ENCODE measurements at regions not wholly inside any gene's neighbourhood (a gene's known extent, or its start where the extent isn't known, plus 50 kb on each side); places are given as distances from the start of the nearest gene placed in this dataset.

GRCh38 chrX:69362856-69363255 is 141.3 kb upstream of the NALF2 start:
- Histone ChIP-seq H3K4me1 (ENCODE audit: control insufficient read depth in 1 of 2, insufficient read depth in 2 of 2, low read length in 2 of 2) (peaks cover 0 to 6% of the 10 kb centered on the region in 2 donors), H3K9me3 (ENCODE audit: control insufficient read depth in 1 of 2, low read length in 2 of 2) (no peaks in the 10 kb centered on the region), H3K27ac (ENCODE audit: low read length) (no peak overlapping the region), H3K36me3 (ENCODE audit: control insufficient read depth in 1 of 2, insufficient read depth in 2 of 2, low read length in 2 of 2) (no peaks in the 10 kb centered on the region), H3K4me3 (ENCODE audit: low read depth in 1 of 2, low read length in 2 of 2) (no peak overlapping the region), H3K27me3 (ENCODE audit: low read depth, low read length) (no peaks in the 10 kb centered on the region)

GRCh38 chrX:69362354-69362753 is 141.8 kb upstream of the NALF2 start:
- H3K27ac ChIP-seq (ENCODE audit: low read length): no peak overlapping the region
- peaks cover 0 to 6% of the 10 kb centered on the region in 2 donors for H3K4me1 ChIP-seq (ENCODE audit: control insufficient read depth in 1 of 2, insufficient read depth in 2 of 2, low read length in 2 of 2)
- no peak overlapping the region for H3K4me3 ChIP-seq (ENCODE audit: low read depth in 1 of 2, low read length in 2 of 2)
- H3K9me3 ChIP-seq (ENCODE audit: control insufficient read depth in 1 of 2, low read length in 2 of 2): no peaks in the 10 kb centered on the region
- H3K36me3 ChIP-seq (ENCODE audit: control insufficient read depth in 1 of 2, insufficient read depth in 2 of 2, low read length in 2 of 2): no peaks in the 10 kb centered on the region
- H3K27me3 ChIP-seq (ENCODE audit: low read depth, low read length): no peaks in the 10 kb centered on the region

GRCh38 chrX:69361311-69361845 is 142.7 kb upstream of the NALF2 start:
- Histone ChIP-seq H3K27ac (ENCODE audit: low read length) (no peak overlapping the region), H3K4me1 (ENCODE audit: control insufficient read depth in 1 of 2, insufficient read depth in 2 of 2, low read length in 2 of 2) (peaks cover 0 to 6% of the 10 kb centered on the region in 2 donors), H3K9me3 (ENCODE audit: control insufficient read depth in 1 of 2, low read length in 2 of 2) (no peaks in the 10 kb centered on the region), H3K4me3 (ENCODE audit: low read depth in 1 of 2, low read length in 2 of 2) (no peak overlapping the region), H3K27me3 (ENCODE audit: low read depth, low read length) (no peaks in the 10 kb centered on the region), H3K36me3 (ENCODE audit: control insufficient read depth in 1 of 2, insufficient read depth in 2 of 2, low read length in 2 of 2) (no peaks in the 10 kb centered on the region)

- H3K9me3 ChIP-seq (ENCODE audit: control insufficient read depth in 1 of 2, low read length in 2 of 2): no peaks in the 10 kb centered on the region
- no peak overlapping the region for H3K4me3 ChIP-seq (ENCODE audit: low read depth in 1 of 2, low read length in 2 of 2)
- H3K27me3 ChIP-seq (ENCODE audit: low read depth, low read length): no peaks in the 10 kb centered on the region
- H3K27ac ChIP-seq (ENCODE audit: low read length): no peak overlapping the region
- no peaks in the 10 kb centered on the region for H3K36me3 ChIP-seq (ENCODE audit: control insufficient read depth in 1 of 2, insufficient read depth in 2 of 2, low read length in 2 of 2)
- peaks cover 0 to 4% of the 10 kb centered on the region in 2 donors for H3K4me1 ChIP-seq (ENCODE audit: control insufficient read depth in 1 of 2, insufficient read depth in 2 of 2, low read length in 2 of 2)
Measured at GRCh38 chrX:69357317-69357716, 146.8 kb upstream of the NALF2 start.

GRCh38 chrX:69324851-69325250 is 159.6 kb upstream of the PJA1 start:
- H3K36me3 ChIP-seq (ENCODE audit: control insufficient read depth in 1 of 2, insufficient read depth in 2 of 2, low read length in 2 of 2): no peaks in the 10 kb centered on the region
- no peak overlapping the region for H3K27ac ChIP-seq (ENCODE audit: low read length)
- no peaks in the 10 kb centered on the region for H3K4me1 ChIP-seq (ENCODE audit: control insufficient read depth in 1 of 2, insufficient read depth in 2 of 2, low read length in 2 of 2)
- H3K4me3 ChIP-seq (ENCODE audit: low read depth in 1 of 2, low read length in 2 of 2): no peak overlapping the region
- H3K9me3 ChIP-seq (ENCODE audit: control insufficient read depth in 1 of 2, low read length in 2 of 2): no peaks in the 10 kb centered on the region
- no peaks in the 10 kb centered on the region for H3K27me3 ChIP-seq (ENCODE audit: low read depth, low read length)

GRCh38 chrX:69323786-69324720 is 158.8 kb upstream of the PJA1 start:
- no peak overlapping the region for H3K4me3 ChIP-seq (ENCODE audit: low read depth in 1 of 2, low read length in 2 of 2)
- no peaks in the 10 kb centered on the region for H3K4me1 ChIP-seq (ENCODE audit: control insufficient read depth in 1 of 2, insufficient read depth in 2 of 2, low read length in 2 of 2)
- H3K27ac ChIP-seq (ENCODE audit: low read length): no peak overlapping the region
- no peaks in the 10 kb centered on the region for H3K9me3 ChIP-seq (ENCODE audit: control insufficient read depth in 1 of 2, low read length in 2 of 2)
- no peaks in the 10 kb centered on the region for H3K27me3 ChIP-seq (ENCODE audit: low read depth, low read length)
- no peaks in the 10 kb centered on the region for H3K36me3 ChIP-seq (ENCODE audit: control insufficient read depth in 1 of 2, insufficient read depth in 2 of 2, low read length in 2 of 2)

- no peaks in the 10 kb centered on the region for H3K27me3 ChIP-seq (ENCODE audit: low read depth, low read length)
- H3K27ac ChIP-seq (ENCODE audit: low read length): no peak overlapping the region
- H3K36me3 ChIP-seq (ENCODE audit: control insufficient read depth in 1 of 2, insufficient read depth in 2 of 2, low read length in 2 of 2): no peaks in the 10 kb centered on the region
- H3K9me3 ChIP-seq (ENCODE audit: control insufficient read depth in 1 of 2, low read length in 2 of 2): no peaks in the 10 kb centered on the region
- H3K4me3 ChIP-seq (ENCODE audit: low read depth in 1 of 2, low read length in 2 of 2): no peak overlapping the region
- no peaks in the 10 kb centered on the region for H3K4me1 ChIP-seq (ENCODE audit: control insufficient read depth in 1 of 2, insufficient read depth in 2 of 2, low read length in 2 of 2)
Measured at GRCh38 chrX:69321789-69322188, 156.5 kb upstream of the PJA1 start.

GRCh38 chrX:69321006-69321655 is 155.9 kb upstream of the PJA1 start:
- Histone ChIP-seq H3K4me1 (ENCODE audit: control insufficient read depth in 1 of 2, insufficient read depth in 2 of 2, low read length in 2 of 2) (no peaks in the 10 kb centered on the region), H3K36me3 (ENCODE audit: control insufficient read depth in 1 of 2, insufficient read depth in 2 of 2, low read length in 2 of 2) (no peaks in the 10 kb centered on the region), H3K27ac (ENCODE audit: low read length) (no peak overlapping the region), H3K9me3 (ENCODE audit: control insufficient read depth in 1 of 2, low read length in 2 of 2) (no peaks in the 10 kb centered on the region), H3K4me3 (ENCODE audit: low read depth in 1 of 2, low read length in 2 of 2) (no peak overlapping the region), H3K27me3 (ENCODE audit: low read depth, low read length) (no peaks in the 10 kb centered on the region)

- Histone ChIP-seq H3K4me3 (ENCODE audit: low read depth in 1 of 2, low read length in 2 of 2) (no peak overlapping the region), H3K36me3 (ENCODE audit: control insufficient read depth in 1 of 2, insufficient read depth in 2 of 2, low read length in 2 of 2) (no peaks in the 10 kb centered on the region), H3K27me3 (ENCODE audit: low read depth, low read length) (no peaks in the 10 kb centered on the region), H3K9me3 (ENCODE audit: control insufficient read depth in 1 of 2, low read length in 2 of 2) (no peaks in the 10 kb centered on the region), H3K4me1 (ENCODE audit: control insufficient read depth in 1 of 2, insufficient read depth in 2 of 2, low read length in 2 of 2) (no peaks in the 10 kb centered on the region), H3K27ac (ENCODE audit: low read length) (no peak overlapping the region)
Measured at GRCh38 chrX:69320116-69320515, 154.9 kb upstream of the PJA1 start.

- Histone ChIP-seq H3K27me3 (ENCODE audit: low read depth, low read length) (no peaks in the 10 kb centered on the region), H3K27ac (ENCODE audit: low read length) (no peak overlapping the region), H3K4me3 (ENCODE audit: low read depth in 1 of 2, low read length in 2 of 2) (no peak overlapping the region), H3K9me3 (ENCODE audit: control insufficient read depth in 1 of 2, low read length in 2 of 2) (no peaks in the 10 kb centered on the region), H3K36me3 (ENCODE audit: control insufficient read depth in 1 of 2, insufficient read depth in 2 of 2, low read length in 2 of 2) (no peaks in the 10 kb centered on the region), H3K4me1 (ENCODE audit: control insufficient read depth in 1 of 2, insufficient read depth in 2 of 2, low read length in 2 of 2) (no peaks in the 10 kb centered on the region)
Measured at GRCh38 chrX:69319376-69319775, 154.1 kb upstream of the PJA1 start.

GRCh38 chrX:69318651-69319340 is 153.5 kb upstream of the PJA1 start:
- H3K4me3 ChIP-seq (ENCODE audit: low read depth in 1 of 2, low read length in 2 of 2): no peak overlapping the region
- no peaks in the 10 kb centered on the region for H3K27me3 ChIP-seq (ENCODE audit: low read depth, low read length)
- no peaks in the 10 kb centered on the region for H3K36me3 ChIP-seq (ENCODE audit: control insufficient read depth in 1 of 2, insufficient read depth in 2 of 2, low read length in 2 of 2)
- no peaks in the 10 kb centered on the region for H3K9me3 ChIP-seq (ENCODE audit: control insufficient read depth in 1 of 2, low read length in 2 of 2)
- no peaks in the 10 kb centered on the region for H3K4me1 ChIP-seq (ENCODE audit: control insufficient read depth in 1 of 2, insufficient read depth in 2 of 2, low read length in 2 of 2)
- H3K27ac ChIP-seq (ENCODE audit: low read length): no peak overlapping the region

Data from muscle layer of duodenum (tissue), 2 donors.